ENCODE measurements at regions not wholly inside any gene's neighbourhood (a gene's known extent, or its start where the extent isn't known, plus 50 kb on each side); places are given as distances from the start of the nearest gene placed in this dataset.

DNA sequence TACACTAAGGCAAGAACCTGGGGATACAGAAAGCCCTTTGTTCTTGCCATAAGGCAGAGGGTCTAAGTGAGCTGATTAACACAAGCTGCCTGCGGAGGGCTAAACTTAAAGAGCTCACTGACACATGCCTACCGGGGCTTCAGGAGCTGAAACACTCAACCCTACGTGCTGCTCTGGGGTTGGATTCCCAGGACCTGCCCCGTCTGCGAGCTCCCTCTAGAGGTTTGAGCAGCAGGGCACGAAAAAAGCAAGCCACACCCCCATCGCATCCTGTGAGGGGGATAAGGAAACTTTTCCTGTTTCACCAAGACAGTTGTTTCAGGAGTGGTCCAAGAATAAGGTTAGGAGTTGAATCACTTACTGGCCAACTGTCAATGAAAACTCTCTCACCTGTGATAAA lies 562.1 kb downstream of the TMX3 start:
- Histone ChIP-seq H3K27me3 (replicated peaks; ENCODE audit: control insufficient read depth, insufficient read depth, low read length) (no peaks in the 10 kb centered on the region), H3K36me3 (ENCODE audit: control insufficient read depth, insufficient read depth, low read length) (no peaks in the 10 kb centered on the region), H3K4me3 (replicated peaks; ENCODE audit: low read depth, low read length) (no peak overlapping the region)
- TF ChIP-seq, protein P1, sequence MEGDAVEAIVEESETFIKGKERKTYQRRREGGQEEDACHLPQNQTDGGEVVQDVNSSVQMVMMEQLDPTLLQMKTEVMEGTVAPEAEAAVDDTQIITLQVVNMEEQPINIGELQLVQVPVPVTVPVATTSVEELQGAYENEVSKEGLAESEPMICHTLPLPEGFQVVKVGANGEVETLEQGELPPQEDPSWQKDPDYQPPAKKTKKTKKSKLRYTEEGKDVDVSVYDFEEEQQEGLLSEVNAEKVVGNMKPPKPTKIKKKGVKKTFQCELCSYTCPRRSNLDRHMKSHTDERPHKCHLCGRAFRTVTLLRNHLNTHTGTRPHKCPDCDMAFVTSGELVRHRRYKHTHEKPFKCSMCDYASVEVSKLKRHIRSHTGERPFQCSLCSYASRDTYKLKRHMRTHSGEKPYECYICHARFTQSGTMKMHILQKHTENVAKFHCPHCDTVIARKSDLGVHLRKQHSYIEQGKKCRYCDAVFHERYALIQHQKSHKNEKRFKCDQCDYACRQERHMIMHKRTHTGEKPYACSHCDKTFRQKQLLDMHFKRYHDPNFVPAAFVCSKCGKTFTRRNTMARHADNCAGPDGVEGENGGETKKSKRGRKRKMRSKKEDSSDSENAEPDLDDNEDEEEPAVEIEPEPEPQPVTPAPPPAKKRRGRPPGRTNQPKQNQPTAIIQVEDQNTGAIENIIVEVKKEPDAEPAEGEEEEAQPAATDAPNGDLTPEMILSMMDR (IDR thresholded peaks at IDR 0.05; ENCODE audit: insufficient read depth, low read length, poor library complexity, severe bottlenecking), result peak; percentile 33
- DNase-seq (ENCODE audit: extremely low read depth, insufficient read length), result no peak

GRCh38 chr18:68150961-68151360 lies 563.9 kb downstream of the TMX3 start:
- TF ChIP-seq, protein P1 (IDR thresholded peaks at IDR 0.05; ENCODE audit: insufficient read depth, low read length, poor library complexity, severe bottlenecking), result no peak
- no peaks in the 10 kb centered on the region for H3K27me3 ChIP-seq (replicated peaks; ENCODE audit: control insufficient read depth, insufficient read depth, low read length)

DNA sequence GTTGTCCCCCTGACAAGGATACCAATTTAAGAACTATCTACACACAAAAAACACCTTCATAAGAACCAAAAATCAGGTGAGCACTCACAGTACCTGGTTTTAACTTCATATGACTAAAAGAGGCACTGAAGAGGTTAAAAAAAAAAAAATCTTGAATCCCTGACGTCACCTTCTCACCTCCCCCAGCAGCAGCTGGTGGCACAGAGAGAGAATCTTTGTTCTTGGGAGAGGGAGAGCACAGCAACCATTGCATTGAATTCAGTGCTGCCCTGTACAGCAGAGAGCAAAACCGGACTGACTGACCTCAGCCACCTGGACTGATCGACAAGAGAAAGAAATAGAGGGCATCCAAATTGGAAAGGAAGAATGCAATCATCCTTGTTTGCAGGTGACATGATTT lies 566.0 kb downstream of the TMX3 start:
- H3K27me3 ChIP-seq (replicated peaks; ENCODE audit: control insufficient read depth, insufficient read depth, low read length), result no peaks in the 10 kb centered on the region
- TF ChIP-seq, protein P1 (IDR thresholded peaks at IDR 0.05; ENCODE audit: insufficient read depth, low read length, poor library complexity, severe bottlenecking), result no peak
- H3K36me3 ChIP-seq (ENCODE audit: control insufficient read depth, insufficient read depth, low read length), result no peaks in the 10 kb centered on the region
- no peak overlapping the region for H3K4me3 ChIP-seq (replicated peaks; ENCODE audit: low read depth, low read length)
- no peak for DNase-seq (ENCODE audit: extremely low read depth, insufficient read length)

More at GRCh38 chr18:68150961-68151360, 563.9 kb downstream of the TMX3 start:
- H3K4me3 ChIP-seq (replicated peaks; ENCODE audit: low read depth, low read length), result no peak overlapping the region
- H3K36me3 ChIP-seq (ENCODE audit: control insufficient read depth, insufficient read depth, low read length), result no peaks in the 10 kb centered on the region
- no peak for DNase-seq (ENCODE audit: extremely low read depth, insufficient read length)

GRCh38 chr18:68147728-68148127 lies 567.2 kb downstream of the TMX3 start:
- DNase-seq (ENCODE audit: extremely low read depth, insufficient read length), result no peak
- Histone ChIP-seq H3K4me3 (replicated peaks; ENCODE audit: low read depth, low read length) (no peak overlapping the region), H3K27me3 (replicated peaks; ENCODE audit: control insufficient read depth, insufficient read depth, low read length) (no peaks in the 10 kb centered on the region), H3K36me3 (ENCODE audit: control insufficient read depth, insufficient read depth, low read length) (no peaks in the 10 kb centered on the region)
- TF ChIP-seq, protein P1 (IDR thresholded peaks at IDR 0.05; ENCODE audit: insufficient read depth, low read length, poor library complexity, severe bottlenecking), result no peak

GRCh38 chr18:68121826-68122225 lies 593.1 kb downstream of the TMX3 start:
- TF ChIP-seq, protein P1 (IDR thresholded peaks at IDR 0.05; ENCODE audit: insufficient read depth, low read length, poor library complexity, severe bottlenecking), result no peak
- no peaks in the 10 kb centered on the region for H3K36me3 ChIP-seq (ENCODE audit: control insufficient read depth, insufficient read depth, low read length)
- no peaks in the 10 kb centered on the region for H3K27me3 ChIP-seq (replicated peaks; ENCODE audit: control insufficient read depth, insufficient read depth, low read length)
- DNase-seq (ENCODE audit: extremely low read depth, insufficient read length), result no peak
- H3K4me3 ChIP-seq (replicated peaks; ENCODE audit: low read depth, low read length), result no peak overlapping the region

DNA sequence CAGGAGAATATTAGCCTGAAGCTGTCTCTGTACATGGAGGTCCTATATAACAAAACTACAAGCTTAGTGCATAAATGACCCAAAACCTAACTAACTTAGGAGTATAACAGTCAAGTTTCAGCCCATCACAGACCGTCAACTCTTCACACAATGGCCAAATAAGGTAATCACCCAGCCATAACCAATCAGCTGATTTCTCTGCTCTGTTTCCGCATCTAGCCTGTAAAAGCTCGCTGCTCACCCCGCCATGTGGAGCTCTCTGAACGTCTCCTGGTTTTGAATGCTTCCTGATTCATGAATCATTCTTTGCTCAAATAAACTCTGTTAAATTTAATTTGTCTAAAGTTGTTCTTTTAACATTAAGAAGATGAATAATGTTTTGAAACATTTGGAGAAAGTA lies 593.6 kb downstream of the TMX3 start:
- TF ChIP-seq, protein P1 (IDR thresholded peaks at IDR 0.05; ENCODE audit: insufficient read depth, low read length, poor library complexity, severe bottlenecking), result no peak
- DNase-seq (ENCODE audit: extremely low read depth, insufficient read length), result no peak
- no peak overlapping the region for H3K4me3 ChIP-seq (replicated peaks; ENCODE audit: low read depth, low read length)
- H3K36me3 ChIP-seq (ENCODE audit: control insufficient read depth, insufficient read depth, low read length), result no peaks in the 10 kb centered on the region
- no peaks in the 10 kb centered on the region for H3K27me3 ChIP-seq (replicated peaks; ENCODE audit: control insufficient read depth, insufficient read depth, low read length)

Measured in GM06990 (cell line).